GM18520 (cell line): ENCODE measurements at regions not wholly inside any gene's neighbourhood (a gene's known extent, or its start where the extent isn't known, plus 50 kb on each side); places are given as distances from the start of the nearest gene placed in this dataset.
"Not testable (repeated sequence)": the region's sequence is repeated elsewhere in the genome, so short reads cannot be mapped to it uniquely, and the experiment has no call there.

Experiments
- ATAC-seq: cut with Tn5 transposase; IDR thresholded peaks from one replicate; pipeline ENCODE4 v1.9.1; 2021; ENCODE audit not compliant: unreplicated experiment

GRCh38 chr2:129193961-129194360 is 785.5 kb upstream of the RAB6C start:
- ATAC-seq: no peak

- ATAC-seq: no peak
These were observed 780.0 kb upstream of the RAB6C start for GRCh38 chr2:129199501-129199900.

GRCh38 chr2:129201696-129202095 is 777.8 kb upstream of the RAB6C start:
- ATAC-seq: no peak

GRCh38 chr2:129203331-129203730 is 776.1 kb upstream of the RAB6C start:
- ATAC-seq: no peak

- not testable (repeated sequence) for ATAC-seq
These were observed 774.9 kb upstream of the RAB6C start for GRCh38 chr2:129204581-129204980.

GRCh38 chr2:129205176-129205575 is 774.3 kb upstream of the RAB6C start:
- ATAC-seq: no peak

GRCh38 chr2:129205766-129206165 is 773.7 kb upstream of the RAB6C start:
- no peak for ATAC-seq

GRCh38 chr2:129212299-129212958 is 767.0 kb upstream of the RAB6C start:
- no peak for ATAC-seq

- no peak for ATAC-seq
These were observed 755.4 kb upstream of the RAB6C start for GRCh38 chr2:129224022-129224421.

GRCh38 chr2:129224486-129224885 is 755.0 kb upstream of the RAB6C start:
- ATAC-seq: no peak

- no peak for ATAC-seq
These were observed 750.3 kb upstream of the RAB6C start for GRCh38 chr2:129229196-129229595.

- ATAC-seq: no peak
These were observed 749.5 kb upstream of the RAB6C start for GRCh38 chr2:129229830-129230441.

- no peak for ATAC-seq
These were observed 747.5 kb upstream of the RAB6C start for GRCh38 chr2:129231924-129232323.

- ATAC-seq: no peak
These were observed 746.3 kb upstream of the RAB6C start for GRCh38 chr2:129233166-129233565.

GRCh38 chr2:129233751-129234406 is 745.6 kb upstream of the RAB6C start:
- no peak for ATAC-seq

GRCh38 chr2:129236601-129237000 is 742.9 kb upstream of the RAB6C start:
- ATAC-seq: no peak

GRCh38 chr2:129237966-129238725 is 741.3 kb upstream of the RAB6C start:
- ATAC-seq: no peak

GRCh38 chr2:129239141-129239540 is 740.3 kb upstream of the RAB6C start:
- no peak for ATAC-seq

GRCh38 chr2:129240061-129240460 is 739.4 kb upstream of the RAB6C start:
- no peak for ATAC-seq

GRCh38 chr2:129242269-129242668 is 737.2 kb upstream of the RAB6C start:
- no peak for ATAC-seq

GRCh38 chr2:129247751-129248150 is 731.7 kb upstream of the RAB6C start:
- ATAC-seq: no peak

GRCh38 chr2:129248198-129248597 is 731.3 kb upstream of the RAB6C start:
- ATAC-seq: no peak
